Stomach (tissue), 4 donors: ENCODE measurements at regions not wholly inside any gene's neighbourhood (a gene's known extent, or its start where the extent isn't known, plus 50 kb on each side); places are given as distances from the start of the nearest gene placed in this dataset.

ENCODE experiments used
- POLR2A ChIP-seq, 4 donors: fragments of 450-650 bp; IDR thresholded peaks; one replicate each; pipeline ENCODE4 v1.6.1; 2016; ENCODE audit warnings: antibody characterized with exemption in 4 of 4, control low read depth in 2 of 4, mild to moderate bottlenecking in 1 of 4, moderate library complexity in 1 of 4
- TF ChIP-seq, protein P1 (sequence below), 7 experiments: fragments of 450-650 bp in 4 of 7; fragments of 200-600 bp in 3 of 7; sonication (generic) in 3 of 7; IDR thresholded peaks; one replicate each; pipeline ENCODE4 v1.5.1; 2016 to 2019; ENCODE audit warnings: antibody characterized with exemption in 7 of 7, control low read depth in 2 of 7, mild to moderate bottlenecking in 1 of 7

DNA sequence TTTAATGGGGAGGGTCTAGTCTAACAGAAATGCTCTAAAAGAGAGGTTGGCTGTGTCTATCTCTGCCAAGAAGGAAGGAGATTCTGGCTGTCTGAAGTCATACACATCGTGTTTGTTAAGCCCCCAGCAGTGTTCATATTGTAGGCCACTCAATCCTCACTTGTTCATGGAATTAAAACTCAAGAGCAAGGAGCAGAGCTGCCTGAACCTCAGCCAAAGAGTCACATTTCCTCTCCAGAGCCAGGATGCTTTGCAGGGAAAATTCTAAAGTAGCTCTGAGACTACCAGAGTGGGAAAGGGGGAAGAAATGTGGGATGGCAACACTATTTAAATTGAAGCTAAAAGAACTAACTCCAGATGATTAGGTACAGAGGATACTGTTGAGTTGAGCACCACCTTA is 190.7 kb upstream of the CXCR4 start:
- TF ChIP-seq, protein P1, sequence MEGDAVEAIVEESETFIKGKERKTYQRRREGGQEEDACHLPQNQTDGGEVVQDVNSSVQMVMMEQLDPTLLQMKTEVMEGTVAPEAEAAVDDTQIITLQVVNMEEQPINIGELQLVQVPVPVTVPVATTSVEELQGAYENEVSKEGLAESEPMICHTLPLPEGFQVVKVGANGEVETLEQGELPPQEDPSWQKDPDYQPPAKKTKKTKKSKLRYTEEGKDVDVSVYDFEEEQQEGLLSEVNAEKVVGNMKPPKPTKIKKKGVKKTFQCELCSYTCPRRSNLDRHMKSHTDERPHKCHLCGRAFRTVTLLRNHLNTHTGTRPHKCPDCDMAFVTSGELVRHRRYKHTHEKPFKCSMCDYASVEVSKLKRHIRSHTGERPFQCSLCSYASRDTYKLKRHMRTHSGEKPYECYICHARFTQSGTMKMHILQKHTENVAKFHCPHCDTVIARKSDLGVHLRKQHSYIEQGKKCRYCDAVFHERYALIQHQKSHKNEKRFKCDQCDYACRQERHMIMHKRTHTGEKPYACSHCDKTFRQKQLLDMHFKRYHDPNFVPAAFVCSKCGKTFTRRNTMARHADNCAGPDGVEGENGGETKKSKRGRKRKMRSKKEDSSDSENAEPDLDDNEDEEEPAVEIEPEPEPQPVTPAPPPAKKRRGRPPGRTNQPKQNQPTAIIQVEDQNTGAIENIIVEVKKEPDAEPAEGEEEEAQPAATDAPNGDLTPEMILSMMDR (IDR thresholded peaks at IDR 0.05), result no peak
- no peak for TF ChIP-seq POLR2A (IDR thresholded peaks at IDR 0.05)
